MCF 10A (cell line): ENCODE measurements at regions not wholly inside any gene's neighbourhood (a gene's known extent, or its start where the extent isn't known, plus 50 kb on each side); places are given as distances from the start of the nearest gene placed in this dataset.

Experiments
- BruUV-seq: library from RNA; stranded (reverse); fragments of 400-500 nt; replicated peaks from 2 replicates; lab custom pipeline; 2021; lab: Mats Ljungman, UMichigan
- CTCF ChIA-PET: fragments of 300-600 bp; sonication (Branson Sonifier 250); formaldehyde crosslinking; extraction: SDS; loops from one replicate; lab custom pipeline; 2021; ENCODE audit warnings: antibody characterized with exemption, inconsistent platforms; lab: Yijun Ruan, JAX
- POLR2A ChIA-PET: fragments of 300-600, 350-650 bp; sonication (Branson Sonifier 250); formaldehyde crosslinking; extraction: SDS; loops from one replicate; lab custom pipeline; 2020; ENCODE audit warnings: antibody characterized with exemption, inconsistent platforms; lab: Yijun Ruan, JAX
- DNase-seq: peaks from one replicate; pipeline ENCODE4 v3.0.0-alpha.2; 2018; ENCODE audit not compliant: unreplicated experiment
- H3K27ac Mint-ChIP-seq: one replicate; pipeline ENCODE4 v1.8.0; 2022; ENCODE audit warnings: mild to moderate bottlenecking, low read depth, mixed read lengths; ENCODE audit not compliant: unreplicated experiment
- H3K27me3 Mint-ChIP-seq: one replicate; pipeline ENCODE4 v1.8.0; 2022; ENCODE audit warnings: mixed read lengths; ENCODE audit not compliant: insufficient read depth, unreplicated experiment
- H3K36me3 Mint-ChIP-seq: one replicate; pipeline ENCODE4 v1.8.0; 2022; ENCODE audit warnings: mild to moderate bottlenecking, moderate library complexity, mixed read lengths; ENCODE audit not compliant: insufficient read depth, unreplicated experiment
- H3K4me1 Mint-ChIP-seq: one replicate; pipeline ENCODE4 v1.8.0; 2022; ENCODE audit warnings: mixed read lengths; ENCODE audit not compliant: insufficient read depth, unreplicated experiment
- H3K4me3 Mint-ChIP-seq: one replicate; pipeline ENCODE4 v1.8.0; 2022; ENCODE audit warnings: mild to moderate bottlenecking, moderate library complexity, mixed read lengths; ENCODE audit not compliant: unreplicated experiment
- H3K9me3 Mint-ChIP-seq: one replicate; pipeline ENCODE4 v1.8.0; 2022; ENCODE audit warnings: mixed read lengths; ENCODE audit not compliant: unreplicated experiment
- CTCF ChIP-seq: fragments of 200-600 bp; IDR thresholded peaks from one replicate; pipeline ENCODE4 v1.8.0; 2022; ENCODE audit warnings: antibody characterized with exemption, mild to moderate bottlenecking; ENCODE audit not compliant: unreplicated experiment
- intact Hi-C: fragments of 100-400 bp; cut with micrococcal nuclease; formaldehyde crosslinking; loops from 2 replicates; pipeline ENCODE4 v1.14.1; 2022

- H3K4me1 Mint-ChIP-seq, result no peaks in the 10 kb centered on the region
- H3K27me3 Mint-ChIP-seq, result peaks cover 8% of the 10 kb centered on the region
- ChIA-PET POLR2A (no interaction called here), CTCF (no interaction called here)
- BruUV-seq, result no TSS peak
- H3K9me3 Mint-ChIP-seq, result no peaks in the 10 kb centered on the region
- no peak overlapping the region for H3K4me3 Mint-ChIP-seq
- intact Hi-C loops, result no loop called here
- H3K27ac Mint-ChIP-seq, result no peak overlapping the region
- H3K36me3 Mint-ChIP-seq, result no peaks in the 10 kb centered on the region
- no peak for DNase-seq
- TF ChIP-seq CTCF, result no peak
Measured at GRCh38 chr2:234804704-234805103, 147.1 kb upstream of the SH3BP4 start.

GRCh38 chr2:234802845-234803171 lies 149.0 kb upstream of the SH3BP4 start:
- Mint-ChIP-seq H3K27me3 (no peaks in the 10 kb centered on the region), H3K9me3 (no peaks in the 10 kb centered on the region), H3K4me3 (no peak overlapping the region), H3K4me1 (no peaks in the 10 kb centered on the region), H3K27ac (no peak overlapping the region), H3K36me3 (no peaks in the 10 kb centered on the region)
- TF ChIP-seq CTCF, result no peak
- ChIA-PET CTCF (interaction anchor here (0.6 kb wide), 1 partner anchor 139 kb away, joined by 4 read pairs; no protein-coding TSS in a partner anchor), POLR2A (no interaction called here)
- no TSS peak for BruUV-seq
- DNase-seq, result no peak
- intact Hi-C loops, result no loop called here

- Mint-ChIP-seq H3K4me1 (no peaks in the 10 kb centered on the region), H3K9me3 (no peaks in the 10 kb centered on the region), H3K4me3 (no peak overlapping the region), H3K27ac (no peak overlapping the region), H3K36me3 (no peaks in the 10 kb centered on the region), H3K27me3 (no peaks in the 10 kb centered on the region)
- DNase-seq, result no peak
- no peak for TF ChIP-seq CTCF
- no TSS peak for BruUV-seq
- POLR2A ChIA-PET, result no interaction called here
- intact Hi-C loops, result no loop called here
- CTCF ChIA-PET, result interaction anchor here (0.6 kb wide), 1 partner anchor 138 kb away, joined by 4 read pairs; no protein-coding TSS in a partner anchor
Measured at GRCh38 chr2:234802071-234802844, 149.6 kb upstream of the SH3BP4 start.

- no peak overlapping the region for H3K27ac Mint-ChIP-seq
- POLR2A ChIA-PET, result no interaction called here
- no peak overlapping the region for H3K4me3 Mint-ChIP-seq
- peaks cover 13% of the 10 kb centered on the region for H3K27me3 Mint-ChIP-seq
- no TSS peak for BruUV-seq
- H3K4me1 Mint-ChIP-seq, result no peaks in the 10 kb centered on the region
- H3K36me3 Mint-ChIP-seq, result no peaks in the 10 kb centered on the region
- intact Hi-C loops, result no loop called here
- TF ChIP-seq CTCF, result no peak
- no peaks in the 10 kb centered on the region for H3K9me3 Mint-ChIP-seq
- CTCF ChIA-PET, result interaction anchor here (0.6 kb wide), 1 partner anchor 1209 kb away, joined by 3 read pairs; no protein-coding TSS in a partner anchor
- no peak for DNase-seq
Measured at GRCh38 chr2:234797566-234798250, 154.1 kb upstream of the SH3BP4 start.
